GM21515 (cell line): ENCODE measurements at regions not wholly inside any gene's neighbourhood (a gene's known extent, or its start where the extent isn't known, plus 50 kb on each side); places are given as distances from the start of the nearest gene placed in this dataset.

Experiments
- ATAC-seq: cut with Tn5 transposase; IDR thresholded peaks from one replicate; pipeline ENCODE4 v1.9.1; 2021; ENCODE audit not compliant: unreplicated experiment

- ATAC-seq, result no peak
Measured at GRCh38 chr17:77495575-77495974, 354.8 kb downstream of the SEC14L1 start.

- ATAC-seq, result no peak
Measured at GRCh38 chr17:77496401-77496801, 355.6 kb downstream of the SEC14L1 start.

GRCh38 chr17:77496831-77497577 is 356.2 kb downstream of the SEC14L1 start:
- ATAC-seq, result no peak

GRCh38 chr17:77497578-77497934 is 356.8 kb downstream of the SEC14L1 start:
- no peak for ATAC-seq

GRCh38 chr17:77498091-77498741 is 357.4 kb downstream of the SEC14L1 start:
- no peak for ATAC-seq

GRCh38 chr17:77498791-77499698 is 358.3 kb downstream of the SEC14L1 start:
- ATAC-seq, result no peak

GRCh38 chr17:77499699-77500435 is 359.1 kb downstream of the SEC14L1 start:
- ATAC-seq, result no peak

GRCh38 chr17:77501101-77501566 is 360.4 kb downstream of the SEC14L1 start:
- no peak for ATAC-seq

- no peak for ATAC-seq
Measured at GRCh38 chr17:77501751-77502625, 361.2 kb downstream of the SEC14L1 start.

- no peak for ATAC-seq
Measured at GRCh38 chr17:77502626-77503292, 362.0 kb downstream of the SEC14L1 start.

GRCh38 chr17:77503293-77503655 is 362.5 kb downstream of the SEC14L1 start:
- no peak for ATAC-seq

- no peak for ATAC-seq
Measured at GRCh38 chr17:77503916-77504651, 363.3 kb downstream of the SEC14L1 start.

- ATAC-seq, result no peak
Measured at GRCh38 chr17:77504652-77505155, 363.9 kb downstream of the SEC14L1 start.

GRCh38 chr17:77505181-77505639 is 364.4 kb downstream of the SEC14L1 start:
- no peak for ATAC-seq

- no peak for ATAC-seq
Measured at GRCh38 chr17:77506371-77506991, 365.7 kb downstream of the SEC14L1 start.

GRCh38 chr17:77507111-77507885 is 366.5 kb downstream of the SEC14L1 start:
- ATAC-seq, result no peak

GRCh38 chr17:77508047-77508715 is 367.4 kb downstream of the SEC14L1 start:
- ATAC-seq, result no peak
